ENCODE measurements at regions not wholly inside any gene's neighbourhood (a gene's known extent, or its start where the extent isn't known, plus 50 kb on each side); places are given as distances from the start of the nearest gene placed in this dataset.

DNA sequence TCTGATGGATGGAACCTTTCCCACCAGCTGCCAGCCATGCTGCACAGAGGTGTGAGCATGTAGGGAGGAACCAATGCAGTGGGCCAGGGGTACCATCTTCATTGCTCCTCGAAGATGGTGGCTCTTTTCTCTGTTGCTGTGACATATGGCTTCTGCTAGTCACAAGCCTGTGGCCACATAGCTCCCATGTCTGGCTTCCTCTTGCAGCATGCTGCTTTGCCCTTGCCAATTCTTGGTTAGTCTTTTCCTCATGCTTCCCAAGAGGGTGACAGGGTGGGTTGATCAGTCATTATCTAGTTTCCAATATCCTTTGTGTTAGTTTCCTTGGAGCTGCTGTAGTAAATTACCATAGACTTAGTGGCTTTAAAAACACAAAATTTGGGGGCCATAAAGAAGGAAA, 123.4 kb downstream of the ETS2 start:
- TF ChIP-seq, protein P1, sequence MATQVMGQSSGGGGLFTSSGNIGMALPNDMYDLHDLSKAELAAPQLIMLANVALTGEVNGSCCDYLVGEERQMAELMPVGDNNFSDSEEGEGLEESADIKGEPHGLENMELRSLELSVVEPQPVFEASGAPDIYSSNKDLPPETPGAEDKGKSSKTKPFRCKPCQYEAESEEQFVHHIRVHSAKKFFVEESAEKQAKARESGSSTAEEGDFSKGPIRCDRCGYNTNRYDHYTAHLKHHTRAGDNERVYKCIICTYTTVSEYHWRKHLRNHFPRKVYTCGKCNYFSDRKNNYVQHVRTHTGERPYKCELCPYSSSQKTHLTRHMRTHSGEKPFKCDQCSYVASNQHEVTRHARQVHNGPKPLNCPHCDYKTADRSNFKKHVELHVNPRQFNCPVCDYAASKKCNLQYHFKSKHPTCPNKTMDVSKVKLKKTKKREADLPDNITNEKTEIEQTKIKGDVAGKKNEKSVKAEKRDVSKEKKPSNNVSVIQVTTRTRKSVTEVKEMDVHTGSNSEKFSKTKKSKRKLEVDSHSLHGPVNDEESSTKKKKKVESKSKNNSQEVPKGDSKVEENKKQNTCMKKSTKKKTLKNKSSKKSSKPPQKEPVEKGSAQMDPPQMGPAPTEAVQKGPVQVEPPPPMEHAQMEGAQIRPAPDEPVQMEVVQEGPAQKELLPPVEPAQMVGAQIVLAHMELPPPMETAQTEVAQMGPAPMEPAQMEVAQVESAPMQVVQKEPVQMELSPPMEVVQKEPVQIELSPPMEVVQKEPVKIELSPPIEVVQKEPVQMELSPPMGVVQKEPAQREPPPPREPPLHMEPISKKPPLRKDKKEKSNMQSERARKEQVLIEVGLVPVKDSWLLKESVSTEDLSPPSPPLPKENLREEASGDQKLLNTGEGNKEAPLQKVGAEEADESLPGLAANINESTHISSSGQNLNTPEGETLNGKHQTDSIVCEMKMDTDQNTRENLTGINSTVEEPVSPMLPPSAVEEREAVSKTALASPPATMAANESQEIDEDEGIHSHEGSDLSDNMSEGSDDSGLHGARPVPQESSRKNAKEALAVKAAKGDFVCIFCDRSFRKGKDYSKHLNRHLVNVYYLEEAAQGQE (IDR thresholded peaks at IDR 0.05; ENCODE audit: unreplicated experiment): no peak
- TF ChIP-seq, protein P2, sequence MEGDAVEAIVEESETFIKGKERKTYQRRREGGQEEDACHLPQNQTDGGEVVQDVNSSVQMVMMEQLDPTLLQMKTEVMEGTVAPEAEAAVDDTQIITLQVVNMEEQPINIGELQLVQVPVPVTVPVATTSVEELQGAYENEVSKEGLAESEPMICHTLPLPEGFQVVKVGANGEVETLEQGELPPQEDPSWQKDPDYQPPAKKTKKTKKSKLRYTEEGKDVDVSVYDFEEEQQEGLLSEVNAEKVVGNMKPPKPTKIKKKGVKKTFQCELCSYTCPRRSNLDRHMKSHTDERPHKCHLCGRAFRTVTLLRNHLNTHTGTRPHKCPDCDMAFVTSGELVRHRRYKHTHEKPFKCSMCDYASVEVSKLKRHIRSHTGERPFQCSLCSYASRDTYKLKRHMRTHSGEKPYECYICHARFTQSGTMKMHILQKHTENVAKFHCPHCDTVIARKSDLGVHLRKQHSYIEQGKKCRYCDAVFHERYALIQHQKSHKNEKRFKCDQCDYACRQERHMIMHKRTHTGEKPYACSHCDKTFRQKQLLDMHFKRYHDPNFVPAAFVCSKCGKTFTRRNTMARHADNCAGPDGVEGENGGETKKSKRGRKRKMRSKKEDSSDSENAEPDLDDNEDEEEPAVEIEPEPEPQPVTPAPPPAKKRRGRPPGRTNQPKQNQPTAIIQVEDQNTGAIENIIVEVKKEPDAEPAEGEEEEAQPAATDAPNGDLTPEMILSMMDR (conservative IDR thresholded peaks at IDR 0.05; ENCODE audit: low read depth in 2 of 2): no peak
- TF ChIP-seq EZH2phosphoT487 (IDR thresholded peaks at IDR 0.05; ENCODE audit: unreplicated experiment): no peak
- TF ChIP-seq POLR2AphosphoS5 (IDR thresholded peaks at IDR 0.05; ENCODE audit: low read depth): no peak
- TF ChIP-seq STAT1 (IDR thresholded peaks at IDR 0.05; ENCODE audit: unreplicated experiment): no peak
- no peak for TF ChIP-seq EZH2 (IDR thresholded peaks at IDR 0.05; ENCODE audit: low read depth, unreplicated experiment)
- TF ChIP-seq ZNF114 (CRISPR knock-in tag; IDR thresholded peaks at IDR 0.05): no peak
- no peak for TF ChIP-seq CREB1 (CRISPR knock-in tag; IDR thresholded peaks at IDR 0.05; ENCODE audit: low read depth)
- TF ChIP-seq, protein P3, sequence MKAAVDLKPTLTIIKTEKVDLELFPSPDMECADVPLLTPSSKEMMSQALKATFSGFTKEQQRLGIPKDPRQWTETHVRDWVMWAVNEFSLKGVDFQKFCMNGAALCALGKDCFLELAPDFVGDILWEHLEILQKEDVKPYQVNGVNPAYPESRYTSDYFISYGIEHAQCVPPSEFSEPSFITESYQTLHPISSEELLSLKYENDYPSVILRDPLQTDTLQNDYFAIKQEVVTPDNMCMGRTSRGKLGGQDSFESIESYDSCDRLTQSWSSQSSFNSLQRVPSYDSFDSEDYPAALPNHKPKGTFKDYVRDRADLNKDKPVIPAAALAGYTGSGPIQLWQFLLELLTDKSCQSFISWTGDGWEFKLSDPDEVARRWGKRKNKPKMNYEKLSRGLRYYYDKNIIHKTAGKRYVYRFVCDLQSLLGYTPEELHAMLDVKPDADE (IDR thresholded peaks at IDR 0.05): no peak
